ENCODE measurements at regions not wholly inside any gene's neighbourhood (a gene's known extent, or its start where the extent isn't known, plus 50 kb on each side); places are given as distances from the start of the nearest gene placed in this dataset.

DNA sequence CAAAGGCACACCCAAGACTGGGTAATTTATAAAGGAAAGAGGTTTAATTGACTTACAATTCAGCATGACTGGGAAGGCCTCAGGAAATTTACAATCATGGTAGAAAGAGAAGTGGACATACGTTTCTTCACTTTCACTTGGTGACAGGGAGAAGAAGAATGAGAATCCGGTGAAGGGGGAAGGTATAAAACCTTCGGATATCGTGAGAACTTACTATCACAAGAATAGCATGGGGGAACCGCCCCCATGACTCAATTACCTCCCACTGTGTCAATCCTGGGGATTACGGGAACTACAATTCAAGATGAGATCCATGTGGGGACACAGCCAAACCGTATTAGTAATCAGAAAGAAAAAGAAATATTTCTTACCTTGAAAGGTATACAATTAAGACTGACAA is 782.9 kb upstream of the HS3ST1 start (continued):
- TF ChIP-seq IRF1 (CRISPR knock-in tag; IDR thresholded peaks at IDR 0.05) = no peak

DNA sequence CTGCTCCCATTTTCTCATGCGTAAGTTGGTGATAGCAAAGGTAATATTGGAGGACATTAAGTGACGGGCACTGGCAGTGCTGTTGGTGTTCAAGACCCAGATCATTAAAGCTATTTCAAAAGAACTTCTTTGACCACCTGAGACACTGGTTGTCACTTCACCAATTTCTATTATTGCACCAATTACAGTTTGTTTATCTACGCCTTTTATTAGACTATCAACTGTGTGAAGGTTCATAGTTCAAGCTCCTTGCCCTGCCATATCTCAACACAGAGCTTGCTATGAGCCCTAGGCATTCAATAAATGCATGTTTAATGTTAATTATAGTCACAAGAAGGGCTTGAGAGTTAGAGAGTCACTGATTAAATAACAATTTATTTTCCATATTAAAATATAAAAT is 778.7 kb upstream of the HS3ST1 start:
- H3K4me3 Mint-ChIP-seq = no peak overlapping the region
- no peaks in the 10 kb centered on the region for H3K4me1 Mint-ChIP-seq
- H3K27ac Mint-ChIP-seq = no peak overlapping the region
- no peak for DNase-seq (ENCODE audit: low spot score)
- ATAC-seq = no peak
- H3K9me3 Mint-ChIP-seq = peaks cover 10% of the 10 kb centered on the region
- POLR2A ChIA-PET = no interaction called here
- CTCF ChIA-PET = no interaction called here
- TF ChIP-seq E2F4 (CRISPR knock-in tag; IDR thresholded peaks at IDR 0.05; ENCODE audit: borderline replicate concordance, low read depth) = no peak
- no peak for TF ChIP-seq AR (CRISPR knock-in tag; IDR thresholded peaks at IDR 0.05)
- no peak for TF ChIP-seq NR3C1 (CRISPR knock-in tag; conservative IDR thresholded peaks at IDR 0.05; ENCODE audit: low read depth)
- no peak for TF ChIP-seq TCF7 (CRISPR knock-in tag; IDR thresholded peaks at IDR 0.05; ENCODE audit: low read depth)
- no peak for TF ChIP-seq FOXK1 (CRISPR knock-in tag; IDR thresholded peaks at IDR 0.05)
- TF ChIP-seq CREM (CRISPR knock-in tag; IDR thresholded peaks at IDR 0.05) = no peak
- TF ChIP-seq CREB1 (CRISPR knock-in tag; IDR thresholded peaks at IDR 0.05) = no peak
- no peaks in the 10 kb centered on the region for H3K27me3 Mint-ChIP-seq (ENCODE audit: low read depth)
- H3K36me3 Mint-ChIP-seq = no peaks in the 10 kb centered on the region

- ATAC-seq = no peak
- peaks cover 4% of the 10 kb centered on the region for H3K9me3 Mint-ChIP-seq
- POLR2A ChIA-PET = no interaction called here
Measured at GRCh38 chr4:12206091-12206490, 777.4 kb upstream of the HS3ST1 start.

More at GRCh38 chr4:12206091-12206490, 777.4 kb upstream of the HS3ST1 start:
- CTCF ChIA-PET = no interaction called here
- no peaks in the 10 kb centered on the region for H3K27me3 Mint-ChIP-seq (ENCODE audit: low read depth)
- DNase-seq (ENCODE audit: low spot score) = no peak
- TF ChIP-seq NR2C2 (CRISPR knock-in tag; IDR thresholded peaks at IDR 0.05) (no peak), ELF4 (CRISPR knock-in tag; IDR thresholded peaks at IDR 0.05; ENCODE audit: low read depth) (no peak), CBFB (CRISPR knock-in tag; IDR thresholded peaks at IDR 0.05; ENCODE audit: low read depth) (no peak), MXD4 (CRISPR knock-in tag; IDR thresholded peaks at IDR 0.05; ENCODE audit: borderline replicate concordance) (no peak), JUN (CRISPR knock-in tag; IDR thresholded peaks at IDR 0.05) (no peak), ZNF281 (CRISPR knock-in tag; IDR thresholded peaks at IDR 0.05) (no peak), FOXP4 (CRISPR knock-in tag; IDR thresholded peaks at IDR 0.05) (no peak), NFE2L1 (CRISPR knock-in tag; IDR thresholded peaks at IDR 0.05) (no peak)
- TF ChIP-seq, protein P1, sequence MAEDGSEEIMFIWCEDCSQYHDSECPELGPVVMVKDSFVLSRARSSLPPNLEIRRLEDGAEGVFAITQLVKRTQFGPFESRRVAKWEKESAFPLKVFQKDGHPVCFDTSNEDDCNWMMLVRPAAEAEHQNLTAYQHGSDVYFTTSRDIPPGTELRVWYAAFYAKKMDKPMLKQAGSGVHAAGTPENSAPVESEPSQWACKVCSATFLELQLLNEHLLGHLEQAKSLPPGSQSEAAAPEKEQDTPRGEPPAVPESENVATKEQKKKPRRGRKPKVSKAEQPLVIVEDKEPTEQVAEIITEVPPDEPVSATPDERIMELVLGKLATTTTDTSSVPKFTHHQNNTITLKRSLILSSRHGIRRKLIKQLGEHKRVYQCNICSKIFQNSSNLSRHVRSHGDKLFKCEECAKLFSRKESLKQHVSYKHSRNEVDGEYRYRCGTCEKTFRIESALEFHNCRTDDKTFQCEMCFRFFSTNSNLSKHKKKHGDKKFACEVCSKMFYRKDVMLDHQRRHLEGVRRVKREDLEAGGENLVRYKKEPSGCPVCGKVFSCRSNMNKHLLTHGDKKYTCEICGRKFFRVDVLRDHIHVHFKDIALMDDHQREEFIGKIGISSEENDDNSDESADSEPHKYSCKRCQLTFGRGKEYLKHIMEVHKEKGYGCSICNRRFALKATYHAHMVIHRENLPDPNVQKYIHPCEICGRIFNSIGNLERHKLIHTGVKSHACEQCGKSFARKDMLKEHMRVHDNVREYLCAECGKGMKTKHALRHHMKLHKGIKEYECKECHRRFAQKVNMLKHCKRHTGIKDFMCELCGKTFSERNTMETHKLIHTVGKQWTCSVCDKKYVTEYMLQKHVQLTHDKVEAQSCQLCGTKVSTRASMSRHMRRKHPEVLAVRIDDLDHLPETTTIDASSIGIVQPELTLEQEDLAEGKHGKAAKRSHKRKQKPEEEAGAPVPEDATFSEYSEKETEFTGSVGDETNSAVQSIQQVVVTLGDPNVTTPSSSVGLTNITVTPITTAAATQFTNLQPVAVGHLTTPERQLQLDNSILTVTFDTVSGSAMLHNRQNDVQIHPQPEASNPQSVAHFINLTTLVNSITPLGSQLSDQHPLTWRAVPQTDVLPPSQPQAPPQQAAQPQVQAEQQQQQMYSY (CRISPR knock-in tag; IDR thresholded peaks at IDR 0.05) = no peak
- TF ChIP-seq, protein P2, sequence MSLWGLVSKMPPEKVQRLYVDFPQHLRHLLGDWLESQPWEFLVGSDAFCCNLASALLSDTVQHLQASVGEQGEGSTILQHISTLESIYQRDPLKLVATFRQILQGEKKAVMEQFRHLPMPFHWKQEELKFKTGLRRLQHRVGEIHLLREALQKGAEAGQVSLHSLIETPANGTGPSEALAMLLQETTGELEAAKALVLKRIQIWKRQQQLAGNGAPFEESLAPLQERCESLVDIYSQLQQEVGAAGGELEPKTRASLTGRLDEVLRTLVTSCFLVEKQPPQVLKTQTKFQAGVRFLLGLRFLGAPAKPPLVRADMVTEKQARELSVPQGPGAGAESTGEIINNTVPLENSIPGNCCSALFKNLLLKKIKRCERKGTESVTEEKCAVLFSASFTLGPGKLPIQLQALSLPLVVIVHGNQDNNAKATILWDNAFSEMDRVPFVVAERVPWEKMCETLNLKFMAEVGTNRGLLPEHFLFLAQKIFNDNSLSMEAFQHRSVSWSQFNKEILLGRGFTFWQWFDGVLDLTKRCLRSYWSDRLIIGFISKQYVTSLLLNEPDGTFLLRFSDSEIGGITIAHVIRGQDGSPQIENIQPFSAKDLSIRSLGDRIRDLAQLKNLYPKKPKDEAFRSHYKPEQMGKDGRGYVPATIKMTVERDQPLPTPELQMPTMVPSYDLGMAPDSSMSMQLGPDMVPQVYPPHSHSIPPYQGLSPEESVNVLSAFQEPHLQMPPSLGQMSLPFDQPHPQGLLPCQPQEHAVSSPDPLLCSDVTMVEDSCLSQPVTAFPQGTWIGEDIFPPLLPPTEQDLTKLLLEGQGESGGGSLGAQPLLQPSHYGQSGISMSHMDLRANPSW (CRISPR knock-in tag; conservative IDR thresholded peaks at IDR 0.05; ENCODE audit: low read depth) = no peak
- no peak overlapping the region for H3K27ac Mint-ChIP-seq
- no peak overlapping the region for H3K4me3 Mint-ChIP-seq
- no peaks in the 10 kb centered on the region for H3K36me3 Mint-ChIP-seq
- H3K4me1 Mint-ChIP-seq = no peaks in the 10 kb centered on the region
